SK-N-SH (cell line): ENCODE measurements at regions not wholly inside any gene's neighbourhood (a gene's known extent, or its start where the extent isn't known, plus 50 kb on each side); places are given as distances from the start of the nearest gene placed in this dataset.

ENCODE experiments used
- CTCF ChIA-PET: fragments of 300-600, 350-600 bp; formaldehyde crosslinking; extraction: SDS; loops from one replicate; lab custom pipeline; 2021; lab: Yijun Ruan, JAX
- POLR2A ChIA-PET: fragments of 350-600 bp; sonication (Branson Sonifier 250); formaldehyde crosslinking; extraction: SDS; loops from one replicate; lab custom pipeline; 2020; ENCODE audit warnings: antibody characterized with exemption, inconsistent platforms; lab: Yijun Ruan, JAX
- DNase-seq: peaks from one replicate; pipeline ENCODE4 v3.0.0; 2012
- H2AFZ ChIP-seq: fragments of 200-600 bp; sonication (generic); 2 replicates; pipeline ENCODE4 v1.8.1; 2016; ENCODE audit warnings: antibody characterized with exemption, mild to moderate bottlenecking, low read depth
- H3F3A ChIP-seq: fragments of 200-600 bp; sonication (generic); replicated peaks from 2 replicates; pipeline ENCODE3; 2016; ENCODE audit warnings: antibody characterized with exemption, mild to moderate bottlenecking; ENCODE audit not compliant: insufficient read depth
- H3K27ac ChIP-seq, 2 experiments: fragments of 200-500 bp in 1 of 2; fragments of 200-600 bp in 1 of 2; sonication (Bioruptor generic) in 1 of 2; sonication (generic), shearing (Covaris generic) in 1 of 2; 2 replicates each; pipeline versions ENCODE4 v1.5.1 to v1.6.1; 2014 to 2016; ENCODE audit warnings: low read depth in 2 of 2, inconsistent platforms in 1 of 2, low read length in 1 of 2, mild to moderate bottlenecking in 1 of 2, mixed read lengths in 1 of 2
- H3K27me3 ChIP-seq: fragments of 200-600 bp; sonication (generic), shearing (Covaris generic); 2 replicates; pipeline ENCODE4 v1.6.1; 2016; ENCODE audit warnings: mixed run types; ENCODE audit not compliant: insufficient read depth
- H3K36me3 ChIP-seq, 2 experiments: fragments of 200-500 bp in 1 of 2; fragments of 200-600 bp in 1 of 2; sonication (Bioruptor generic) in 1 of 2; sonication (generic) in 1 of 2; replicated peaks in 1 of 2; 2 replicates each; pipeline versions ENCODE3 to v1.5.1; 2014 to 2016; ENCODE audit warnings: low read length in 1 of 2, mild to moderate bottlenecking in 1 of 2; ENCODE audit not compliant: insufficient read depth in 2 of 2, control insufficient read depth in 1 of 2
- H3K4me1 ChIP-seq, 2 experiments: fragments of 200-500 bp in 1 of 2; fragments of 200-600 bp in 1 of 2; sonication (Bioruptor generic) in 1 of 2; sonication (generic), shearing (Covaris generic) in 1 of 2; 2 replicates each; pipeline versions ENCODE4 v1.5.1 to v1.6.1; 2014 to 2016; ENCODE audit warnings: low read depth in 1 of 2, low read length in 1 of 2, mixed run types in 1 of 2; ENCODE audit not compliant: insufficient read depth in 2 of 2, control insufficient read depth in 1 of 2
- H3K4me2 ChIP-seq: fragments of 200-600 bp; sonication (generic), shearing (Covaris generic); 2 replicates; pipeline ENCODE4 v1.6.1; 2017; ENCODE audit warnings: mixed run types
- H3K4me3 ChIP-seq, 2 experiments: fragments of 200-500 bp in 1 of 2; fragments of 200-600 bp in 1 of 2; sonication (Bioruptor generic) in 1 of 2; sonication (generic), shearing (Covaris generic) in 1 of 2; 2 replicates each; pipeline versions ENCODE4 v1.5.1 to v1.8.1; 2014 to 2016; ENCODE audit warnings: low read depth in 2 of 2, inconsistent platforms in 1 of 2, low read length in 1 of 2, mild to moderate bottlenecking in 1 of 2, mixed read lengths in 1 of 2, moderate library complexity in 1 of 2
- H3K79me2 ChIP-seq: fragments of 200-600 bp; sonication (generic); 2 replicates; pipeline ENCODE4 v1.8.1; 2017; ENCODE audit warnings: mild to moderate bottlenecking; ENCODE audit not compliant: insufficient read depth
- H3K9ac ChIP-seq: fragments of 200-600 bp; sonication (generic); 2 replicates; pipeline ENCODE4 v1.6.1; 2017; ENCODE audit warnings: mixed run types
- H3K9me2 ChIP-seq: fragments of 200-600 bp; sonication (generic); 2 replicates; pipeline ENCODE4 v1.6.1; 2017; ENCODE audit warnings: mixed run types
- H3K9me3 ChIP-seq: fragments of 200-600 bp; sonication (generic); 2 replicates; pipeline ENCODE4 v1.6.1; 2017; ENCODE audit warnings: mixed run types, mild to moderate bottlenecking, moderate library complexity
- H4K20me1 ChIP-seq: fragments of 200-600 bp; sonication (generic); 2 replicates; pipeline ENCODE4 v1.6.1; 2017; ENCODE audit warnings: mild to moderate bottlenecking, mixed run types; ENCODE audit not compliant: insufficient read depth
- CHD2 ChIP-seq: fragments of 150-350 bp; IDR thresholded peaks from 2 replicates; pipeline ENCODE4 v1.6.1; 2018; ENCODE audit warnings: low read length; ENCODE audit not compliant: partially characterized antibody
- ELF1 ChIP-seq: IDR thresholded peaks from 2 replicates; pipeline ENCODE4 v1.4.0; 2012
- EZH2phosphoT487 ChIP-seq: fragments of 200-600 bp; sonication (generic); IDR thresholded peaks from 2 replicates; pipeline ENCODE4 v1.6.1; 2017; ENCODE audit warnings: low read depth, mixed run types, mild to moderate bottlenecking, antibody characterized with exemption, moderate library complexity, borderline replicate concordance
- FOSL2 ChIP-seq: IDR thresholded peaks from 2 replicates; pipeline ENCODE4 v1.4.0; 2012; ENCODE audit warnings: low read depth, mild to moderate bottlenecking, moderate library complexity, borderline replicate concordance
- FOXM1 ChIP-seq: IDR thresholded peaks from 2 replicates; pipeline ENCODE4 v1.4.0; 2012; ENCODE audit warnings: low read depth, mild to moderate bottlenecking
- GABPA ChIP-seq: IDR thresholded peaks from 2 replicates; pipeline ENCODE4 v1.4.0; 2012; ENCODE audit warnings: low read depth, mild to moderate bottlenecking
- JUND ChIP-seq: IDR thresholded peaks from 2 replicates; pipeline ENCODE4 v1.4.0; 2012
- MEF2A ChIP-seq: IDR thresholded peaks from 2 replicates; pipeline ENCODE4 v1.4.0; 2012; ENCODE audit warnings: low read depth, borderline replicate concordance
- NFIC ChIP-seq: IDR thresholded peaks from 2 replicates; pipeline ENCODE4 v1.4.0; 2012; ENCODE audit warnings: borderline replicate concordance
- NRF1 ChIP-seq: IDR thresholded peaks from 2 replicates; pipeline ENCODE4 v1.6.1; 2012; ENCODE audit warnings: low read depth, mild to moderate bottlenecking, low read length
- RAD21 ChIP-seq: IDR thresholded peaks from 2 replicates; pipeline ENCODE4 v1.6.1; 2012; ENCODE audit warnings: mild to moderate bottlenecking, low read length
- RCOR1 ChIP-seq: fragments of 150-350 bp; IDR thresholded peaks from 2 replicates; pipeline ENCODE4 v1.6.1; 2017; ENCODE audit warnings: antibody characterized with exemption, low read length
- RFX5 ChIP-seq: IDR thresholded peaks from 2 replicates; pipeline ENCODE4 v1.6.1; 2012; ENCODE audit warnings: mild to moderate bottlenecking, improper control_type of control experiment, low read length
- RXRA ChIP-seq: IDR thresholded peaks from 2 replicates; pipeline ENCODE4 v1.4.0; 2012; ENCODE audit warnings: low read depth, mild to moderate bottlenecking, borderline replicate concordance
- SMC3 ChIP-seq: IDR thresholded peaks from 2 replicates; pipeline ENCODE4 v1.6.1; 2012; ENCODE audit warnings: low read depth, low read length, improper control_type of control experiment
- TCF12 ChIP-seq: IDR thresholded peaks from 2 replicates; pipeline ENCODE4 v1.4.0; 2012
- TEAD4 ChIP-seq: IDR thresholded peaks from 2 replicates; pipeline ENCODE4 v1.4.0; 2012; ENCODE audit warnings: mild to moderate bottlenecking, borderline replicate concordance; ENCODE audit not compliant: insufficient read depth
- YY1 ChIP-seq: IDR thresholded peaks from 2 replicates; pipeline ENCODE4 v1.4.0; 2012; ENCODE audit warnings: low read depth, mild to moderate bottlenecking
- WGBS: methylation state at CpG from one replicate; pipeline ENCODE4 v1.1.6; 2017; ENCODE audit warnings: low lambda C conversion rate; 5-methylcytosine and 5-hydroxymethylcytosine counted together
- TF ChIP-seq, protein P1 (sequence below): fragments of 150-350 bp; IDR thresholded peaks from 2 replicates; pipeline ENCODE4 v1.6.1; 2016; ENCODE audit warnings: mild to moderate bottlenecking, low read depth, low read length
- TF ChIP-seq, protein P2 (sequence below): fragments of 150-350 bp; IDR thresholded peaks from 2 replicates; pipeline ENCODE4 v1.6.1; 2017; ENCODE audit warnings: antibody characterized with exemption, low read length, low read depth, borderline replicate concordance
- TF ChIP-seq, protein P3 (sequence below): IDR thresholded peaks from 2 replicates; pipeline ENCODE4 v1.4.0; 2012; ENCODE audit warnings: low read depth, borderline replicate concordance
- TF ChIP-seq, protein P4 (sequence below): IDR thresholded peaks from 2 replicates; pipeline ENCODE4; 2012

DNA sequence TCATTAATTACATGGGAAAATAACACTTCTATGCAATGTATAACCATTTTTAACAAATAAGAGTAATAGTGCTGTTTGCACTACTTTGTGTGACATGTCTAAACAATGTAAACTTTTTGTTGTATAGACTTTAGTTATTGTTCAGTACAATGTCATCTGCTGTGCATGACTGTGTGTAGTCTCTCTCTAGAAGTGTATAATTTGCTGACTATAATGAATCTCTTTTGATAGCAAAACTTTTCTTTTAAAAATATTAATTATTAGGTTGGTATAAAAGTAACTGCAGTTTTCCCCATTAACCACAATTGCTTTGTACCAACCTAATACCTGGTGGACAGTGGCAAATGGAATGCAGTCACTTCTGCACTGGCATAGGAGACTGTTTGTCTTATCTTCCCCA is 124.2 kb upstream of the SGK1 start:
- Histone ChIP-seq H3K9me2 (no peaks in the 10 kb centered on the region), H3K4me2 (no peak overlapping the region), H3K9me3 (no peaks in the 10 kb centered on the region), H3K27me3 (no peaks in the 10 kb centered on the region)
- POLR2A ChIA-PET, result no interaction called here
- TF ChIP-seq RFX5, result no peak
- TF ChIP-seq FOXM1, result no peak
- TF ChIP-seq NFIC, result no peak
- TF ChIP-seq, protein P1, sequence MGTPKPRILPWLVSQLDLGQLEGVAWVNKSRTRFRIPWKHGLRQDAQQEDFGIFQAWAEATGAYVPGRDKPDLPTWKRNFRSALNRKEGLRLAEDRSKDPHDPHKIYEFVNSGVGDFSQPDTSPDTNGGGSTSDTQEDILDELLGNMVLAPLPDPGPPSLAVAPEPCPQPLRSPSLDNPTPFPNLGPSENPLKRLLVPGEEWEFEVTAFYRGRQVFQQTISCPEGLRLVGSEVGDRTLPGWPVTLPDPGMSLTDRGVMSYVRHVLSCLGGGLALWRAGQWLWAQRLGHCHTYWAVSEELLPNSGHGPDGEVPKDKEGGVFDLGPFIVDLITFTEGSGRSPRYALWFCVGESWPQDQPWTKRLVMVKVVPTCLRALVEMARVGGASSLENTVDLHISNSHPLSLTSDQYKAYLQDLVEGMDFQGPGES, result no peak
- no peak for TF ChIP-seq JUND
- no peak for TF ChIP-seq ELF1
- no peak for TF ChIP-seq NRF1
- TF ChIP-seq, all 33 proteins: peak for 0
- Histone ChIP-seq H2AFZ (no peak overlapping the region), H3F3A (peaks cover 15% of the 10 kb centered on the region), H3K36me3 (no peaks in the 10 kb centered on the region), H3K4me1 (peaks cover 2 to 9% of the 10 kb centered on the region in 2 experiments; a peak in 2 of 4 replicates), H3K79me2 (no peaks in the 10 kb centered on the region), H4K20me1 (no peaks in the 10 kb centered on the region), H3K9ac (no peak overlapping the region), H3K27ac (no peak overlapping the region), H3K4me3 (no peak overlapping the region)
- CTCF ChIA-PET, result no interaction called here
- no peak for DNase-seq

DNA sequence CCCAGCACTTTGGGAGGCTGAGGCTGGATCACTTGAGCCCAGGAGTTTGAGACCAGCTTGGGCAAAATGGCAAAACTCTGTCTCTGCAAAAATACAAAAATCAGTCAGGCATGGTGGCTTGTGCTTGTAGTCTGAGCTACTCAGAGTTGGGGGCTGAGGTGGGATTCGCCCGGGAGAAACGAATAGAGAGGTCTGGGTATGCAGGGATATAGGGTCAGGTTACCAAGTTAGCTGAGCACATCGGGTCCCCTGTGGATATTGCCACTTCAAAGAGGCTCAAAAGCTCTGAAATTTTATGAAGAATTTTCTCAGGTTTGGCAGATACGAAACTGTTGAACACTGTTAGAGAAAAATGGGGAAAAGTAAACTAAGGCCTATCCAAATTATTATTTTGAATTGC is 120.9 kb upstream of the SGK1 start:
- H2AFZ ChIP-seq, result no peak overlapping the region
- DNase-seq, result no peak
- no peak for TF ChIP-seq YY1
- TF ChIP-seq MEF2A, result no peak
- no peak for TF ChIP-seq TCF12
- no peak for TF ChIP-seq RXRA
- no peak for TF ChIP-seq RCOR1
- TF ChIP-seq EZH2phosphoT487, result no peak
- TF ChIP-seq SMC3, result no peak
- TF ChIP-seq FOSL2, result no peak
- TF ChIP-seq ELF1, result no peak
- TF ChIP-seq, protein P2, sequence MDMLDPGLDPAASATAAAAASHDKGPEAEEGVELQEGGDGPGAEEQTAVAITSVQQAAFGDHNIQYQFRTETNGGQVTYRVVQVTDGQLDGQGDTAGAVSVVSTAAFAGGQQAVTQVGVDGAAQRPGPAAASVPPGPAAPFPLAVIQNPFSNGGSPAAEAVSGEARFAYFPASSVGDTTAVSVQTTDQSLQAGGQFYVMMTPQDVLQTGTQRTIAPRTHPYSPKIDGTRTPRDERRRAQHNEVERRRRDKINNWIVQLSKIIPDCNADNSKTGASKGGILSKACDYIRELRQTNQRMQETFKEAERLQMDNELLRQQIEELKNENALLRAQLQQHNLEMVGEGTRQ, result no peak
- TF ChIP-seq NFIC, result no peak
- TF ChIP-seq FOXM1, result no peak
- TF ChIP-seq, protein P3, sequence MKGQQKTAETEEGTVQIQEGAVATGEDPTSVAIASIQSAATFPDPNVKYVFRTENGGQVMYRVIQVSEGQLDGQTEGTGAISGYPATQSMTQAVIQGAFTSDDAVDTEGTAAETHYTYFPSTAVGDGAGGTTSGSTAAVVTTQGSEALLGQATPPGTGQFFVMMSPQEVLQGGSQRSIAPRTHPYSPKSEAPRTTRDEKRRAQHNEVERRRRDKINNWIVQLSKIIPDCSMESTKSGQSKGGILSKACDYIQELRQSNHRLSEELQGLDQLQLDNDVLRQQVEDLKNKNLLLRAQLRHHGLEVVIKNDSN, result no peak
- TF ChIP-seq RAD21, result no peak
- TF ChIP-seq, protein P4, sequence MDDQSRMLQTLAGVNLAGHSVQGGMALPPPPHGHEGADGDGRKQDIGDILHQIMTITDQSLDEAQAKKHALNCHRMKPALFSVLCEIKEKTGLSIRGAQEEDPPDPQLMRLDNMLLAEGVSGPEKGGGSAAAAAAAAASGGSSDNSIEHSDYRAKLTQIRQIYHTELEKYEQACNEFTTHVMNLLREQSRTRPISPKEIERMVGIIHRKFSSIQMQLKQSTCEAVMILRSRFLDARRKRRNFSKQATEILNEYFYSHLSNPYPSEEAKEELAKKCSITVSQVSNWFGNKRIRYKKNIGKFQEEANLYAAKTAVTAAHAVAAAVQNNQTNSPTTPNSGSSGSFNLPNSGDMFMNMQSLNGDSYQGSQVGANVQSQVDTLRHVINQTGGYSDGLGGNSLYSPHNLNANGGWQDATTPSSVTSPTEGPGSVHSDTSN, result no peak
- TF ChIP-seq TEAD4, result no peak
- TF ChIP-seq CHD2, result no peak
- no peak for TF ChIP-seq GABPA
- TF ChIP-seq, all 33 proteins: peak for 0
- ChIA-PET CTCF (no interaction called here), POLR2A (no interaction called here)
- no peak overlapping the region for H3K27ac ChIP-seq
- WGBS, result 88% methylated on average over 5 of the region's 5 CpGs
- no peak overlapping the region for H3K4me3 ChIP-seq
- H3K79me2 ChIP-seq, result no peaks in the 10 kb centered on the region
- H3K27me3 ChIP-seq, result no peaks in the 10 kb centered on the region
- no peaks in the 10 kb centered on the region for H3K36me3 ChIP-seq
- H3K4me2 ChIP-seq, result no peak overlapping the region
- no peaks in the 10 kb centered on the region for H3K9me3 ChIP-seq
- peaks cover 16% of the 10 kb centered on the region for H3F3A ChIP-seq
- H4K20me1 ChIP-seq, result no peaks in the 10 kb centered on the region
- no peak overlapping the region for H3K9ac ChIP-seq
- H3K9me2 ChIP-seq, result no peaks in the 10 kb centered on the region
- peaks cover 0 to 6% of the 10 kb centered on the region in 2 experiments; a peak in 2 of 4 replicates for H3K4me1 ChIP-seq
